ENCODE measurements at regions not wholly inside any gene's neighbourhood (a gene's known extent, or its start where the extent isn't known, plus 50 kb on each side); places are given as distances from the start of the nearest gene placed in this dataset.

DNA sequence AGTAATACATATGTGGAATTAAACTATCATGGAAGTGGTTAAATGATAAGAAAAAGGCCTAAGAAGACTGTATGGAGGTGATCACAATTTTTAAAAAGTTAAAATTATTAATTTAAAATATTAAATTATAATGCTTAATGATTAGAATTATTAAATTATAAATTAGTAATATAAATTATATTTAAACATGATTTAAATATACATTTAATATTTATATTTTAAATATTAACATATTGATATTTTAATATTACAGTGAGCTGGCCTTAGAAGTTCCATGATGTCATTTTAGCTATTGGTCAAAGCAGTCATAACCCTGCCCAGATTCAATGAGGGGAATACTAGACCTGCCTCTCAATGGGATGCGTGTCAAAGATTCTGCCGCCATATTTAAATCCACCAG, 281.2 kb downstream of the PRDM2 start:
- no peak for DNase-seq

DNA sequence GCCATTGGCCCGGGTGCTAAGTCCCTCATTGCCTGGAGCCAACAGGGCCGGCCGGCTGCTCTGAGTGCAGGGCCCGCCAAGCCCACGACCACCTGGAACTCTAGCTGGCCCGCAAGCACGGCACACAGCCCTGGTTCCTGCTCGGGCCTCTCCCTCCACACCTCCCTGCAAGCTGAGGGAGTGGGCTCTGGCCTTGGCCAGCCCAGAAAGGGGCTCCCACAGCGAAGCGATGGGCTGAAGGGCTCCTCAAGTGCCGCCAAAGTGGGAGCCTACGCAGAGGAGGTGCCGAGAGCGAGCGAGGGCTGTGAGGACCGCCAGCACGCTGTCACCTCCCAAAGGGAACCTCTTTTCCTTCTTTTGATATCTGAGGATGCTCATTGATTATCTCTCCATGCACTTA, 283.4 kb downstream of the PRDM2 start:
- DNase-seq = no peak

DNA sequence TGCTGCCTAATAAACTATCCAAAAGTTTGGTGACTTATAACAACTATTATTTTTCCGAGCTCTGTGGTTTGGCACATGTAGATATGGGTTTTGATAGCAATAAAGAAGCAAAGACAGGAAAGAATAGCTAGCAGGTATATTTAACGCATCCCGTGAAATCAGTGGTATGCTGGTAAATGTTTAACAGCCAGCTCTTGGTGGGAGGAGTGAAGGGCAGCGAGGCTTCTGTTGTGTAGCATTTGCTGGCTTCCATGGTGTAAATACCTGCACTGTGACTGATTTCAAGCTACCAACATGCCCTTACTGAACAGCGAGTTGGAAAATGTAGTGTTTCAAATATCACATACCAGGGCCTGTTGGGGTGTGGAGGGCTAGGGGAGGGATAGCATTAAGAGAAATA, 291.0 kb downstream of the PRDM2 start:
- DNase-seq = no peak

DNA sequence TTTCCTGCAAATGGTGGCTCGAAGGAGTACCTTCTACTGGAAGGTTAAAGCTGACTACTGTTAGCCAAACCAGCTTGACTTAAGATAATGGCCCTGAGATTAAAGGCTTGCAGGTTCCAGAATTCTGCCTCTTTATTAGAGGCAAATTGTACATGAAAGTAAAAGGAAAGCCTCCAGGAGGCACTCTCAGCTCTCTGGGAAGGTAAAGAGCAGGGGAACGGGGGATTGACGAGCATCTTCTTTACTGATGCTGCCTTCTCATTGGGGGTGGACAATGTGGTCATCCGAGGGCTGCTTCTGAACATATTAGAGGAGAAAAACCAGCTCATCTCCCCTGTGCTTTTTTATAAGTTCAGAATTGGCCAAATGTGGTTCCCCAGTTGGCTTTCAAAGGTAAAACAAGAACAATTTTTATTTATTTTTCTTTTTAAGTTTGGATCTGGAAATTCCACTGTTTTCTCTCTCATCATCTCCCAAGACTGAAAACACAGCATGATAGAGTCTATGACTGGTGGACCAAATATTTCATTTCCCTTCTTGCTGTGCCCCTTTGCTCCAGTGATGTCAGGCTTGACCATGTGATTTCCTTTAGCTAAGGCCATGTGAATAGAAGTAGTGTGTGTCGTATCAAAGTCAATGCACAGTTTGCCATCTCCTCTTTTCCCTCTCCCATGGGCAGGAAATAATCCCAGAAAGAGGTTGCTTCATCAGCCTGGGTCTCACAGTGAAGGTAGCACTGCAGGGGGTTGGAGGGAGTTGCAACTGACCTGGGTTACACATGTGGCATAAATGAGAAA, 292.7 kb downstream of the PRDM2 start:
- DNase-seq = no peak

DNA sequence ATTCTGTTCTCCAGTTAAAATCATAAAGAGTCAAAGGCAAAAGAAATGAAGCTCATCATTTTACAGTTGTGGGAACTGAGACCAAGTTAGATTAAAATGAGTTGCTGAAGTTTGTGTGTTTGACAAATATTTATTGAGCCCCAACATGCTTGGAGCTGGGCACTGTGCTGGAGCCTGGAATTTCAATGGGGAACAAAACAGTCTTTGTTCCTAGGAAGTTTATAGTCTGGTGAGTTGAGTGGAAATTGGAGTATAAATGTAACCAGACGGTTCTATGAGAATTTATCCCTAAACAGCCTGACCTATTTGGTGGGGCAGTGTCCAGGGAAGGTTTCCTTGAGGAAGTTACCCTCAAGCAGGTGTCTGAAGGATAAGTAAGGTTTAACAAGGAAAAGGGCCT, 294.4 kb downstream of the PRDM2 start:
- no peak for DNase-seq

DNA sequence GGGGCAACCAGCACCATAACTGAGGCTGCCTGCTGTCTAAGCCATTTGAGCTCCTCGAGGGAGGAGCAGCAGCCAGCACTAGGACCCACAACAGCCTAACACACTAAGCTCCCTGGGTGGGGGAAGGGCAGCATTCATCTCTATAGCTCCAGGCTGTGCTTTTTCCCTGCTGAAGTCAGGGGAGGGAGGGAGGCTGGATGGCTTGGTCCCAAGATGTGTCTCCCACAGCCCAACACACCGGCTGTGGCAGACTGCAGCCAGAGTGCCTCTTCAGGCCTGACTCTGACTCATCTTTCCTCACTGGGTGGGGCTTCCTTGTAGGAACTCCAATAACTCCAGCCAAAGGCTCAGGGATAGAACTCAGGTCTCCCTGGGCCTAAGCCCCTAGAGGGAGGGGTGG, 296.3 kb downstream of the PRDM2 start:
- DNase-seq = no peak

DNA sequence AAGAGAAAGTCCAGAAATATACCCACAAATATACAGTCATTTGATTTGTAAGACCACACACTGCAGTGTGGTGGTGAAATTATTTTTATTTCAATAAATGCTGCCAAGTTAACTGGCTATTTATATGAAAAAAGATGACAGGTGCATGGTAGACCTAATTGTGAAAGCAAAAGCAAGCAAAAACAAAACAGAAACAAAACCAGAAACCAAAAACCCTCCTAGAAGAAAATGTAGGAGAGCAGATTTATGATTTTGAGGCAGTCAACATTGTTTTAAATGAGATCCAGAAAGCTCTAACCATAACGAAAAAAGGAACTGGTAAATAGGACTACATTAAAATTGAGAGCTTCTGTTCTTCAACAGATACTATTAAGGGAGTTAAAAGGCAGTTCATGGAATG, 303.6 kb downstream of the PRDM2 start:
- no peak for DNase-seq

DNA sequence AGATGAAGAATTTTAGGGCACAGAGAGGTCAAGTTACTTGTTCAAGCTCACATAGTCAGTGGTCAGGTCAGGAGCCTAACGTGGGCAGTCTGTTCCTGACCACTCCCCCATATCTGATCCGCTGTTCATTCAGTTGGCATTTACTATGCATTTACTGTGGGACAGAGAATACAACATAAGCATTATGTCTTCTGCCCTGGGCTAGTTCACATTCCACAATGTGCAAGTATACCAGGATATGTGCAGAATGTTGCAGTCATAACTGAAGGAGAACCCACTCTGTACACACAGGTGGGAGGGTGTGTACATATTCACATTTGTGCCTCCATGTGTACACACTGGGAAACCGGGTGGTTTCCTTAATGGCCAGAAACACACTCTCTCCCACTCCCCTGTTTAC, 309.6 kb downstream of the PRDM2 start:
- DNase-seq = no peak

DNA sequence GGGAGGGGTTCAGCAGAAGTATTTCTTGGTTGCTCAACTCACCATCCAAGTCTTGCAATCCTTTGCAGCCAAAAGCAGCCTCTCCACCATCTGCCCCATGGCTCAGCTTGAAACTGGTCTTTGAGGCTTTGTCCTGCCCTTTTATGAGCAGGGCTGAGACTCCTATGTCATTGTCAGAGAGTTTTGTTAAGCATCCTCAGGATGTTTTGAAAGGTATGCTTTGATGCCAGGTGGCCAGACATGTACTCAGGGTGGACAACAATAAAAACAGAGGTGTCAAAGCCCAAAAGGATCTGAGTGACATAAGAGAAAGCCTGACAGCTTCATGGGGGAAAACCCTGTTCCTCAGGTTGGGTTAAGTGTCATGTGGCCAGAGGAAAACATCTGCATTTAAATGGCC, 310.5 kb downstream of the PRDM2 start:
- no peak for DNase-seq

DNA sequence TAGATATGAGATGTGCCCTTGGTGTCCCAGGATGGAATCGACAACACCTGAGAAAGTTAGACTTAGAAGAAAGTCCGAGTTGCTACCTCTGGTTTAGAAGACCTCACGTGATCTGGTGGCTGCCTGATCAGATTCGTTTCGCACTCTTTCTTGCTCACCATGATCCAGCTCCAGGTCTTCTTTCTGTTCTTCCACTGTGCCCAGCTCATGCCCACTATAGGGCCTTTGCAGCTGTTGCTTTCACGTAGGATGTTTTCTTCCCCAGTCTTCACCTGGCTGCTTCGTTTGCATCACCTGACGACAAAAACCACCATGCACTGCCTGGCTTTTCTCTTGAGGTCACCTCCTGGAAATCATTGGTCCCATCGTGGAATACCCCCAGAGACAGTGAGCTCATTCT, 311.1 kb downstream of the PRDM2 start:
- no peak for DNase-seq

DNA sequence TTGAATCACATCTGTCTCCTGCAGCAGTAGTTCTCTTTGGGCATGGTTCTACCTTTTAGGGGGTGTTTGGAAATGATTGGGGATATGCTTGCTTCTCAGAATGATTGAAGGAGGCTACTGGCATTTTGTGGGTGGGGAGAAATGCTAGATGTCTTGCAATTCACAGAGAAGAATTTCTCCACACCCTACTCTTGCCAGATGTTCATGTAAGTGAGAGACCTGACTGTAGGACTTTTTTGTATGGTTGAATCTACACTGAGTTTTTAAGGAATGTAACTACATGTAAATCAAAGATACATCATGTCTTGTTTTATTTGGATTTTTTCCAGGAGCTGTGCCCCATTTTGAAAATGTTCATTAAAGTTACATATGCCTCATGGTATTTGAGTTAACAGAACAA, 311.9 kb downstream of the PRDM2 start:
- DNase-seq = no peak

DNA sequence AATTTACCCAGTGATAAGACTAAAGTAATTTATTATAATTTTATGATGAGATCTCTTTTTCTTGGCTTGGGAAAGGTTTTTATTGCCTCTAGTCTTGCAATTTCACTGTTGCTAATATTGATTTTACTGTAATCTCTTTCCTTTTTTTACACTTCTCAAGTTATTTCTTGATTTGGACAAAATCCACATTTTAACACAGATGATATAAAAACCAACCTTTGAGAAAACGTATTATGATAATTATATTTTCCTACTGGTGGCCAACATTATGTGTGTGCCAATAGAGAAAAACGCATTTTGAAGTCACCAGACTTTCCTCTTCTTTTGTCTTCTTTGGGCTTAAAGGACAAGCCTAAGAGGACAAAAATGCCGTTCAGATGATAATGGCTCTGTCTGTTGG, 314.9 kb downstream of the PRDM2 start:
- no peak for DNase-seq

DNA sequence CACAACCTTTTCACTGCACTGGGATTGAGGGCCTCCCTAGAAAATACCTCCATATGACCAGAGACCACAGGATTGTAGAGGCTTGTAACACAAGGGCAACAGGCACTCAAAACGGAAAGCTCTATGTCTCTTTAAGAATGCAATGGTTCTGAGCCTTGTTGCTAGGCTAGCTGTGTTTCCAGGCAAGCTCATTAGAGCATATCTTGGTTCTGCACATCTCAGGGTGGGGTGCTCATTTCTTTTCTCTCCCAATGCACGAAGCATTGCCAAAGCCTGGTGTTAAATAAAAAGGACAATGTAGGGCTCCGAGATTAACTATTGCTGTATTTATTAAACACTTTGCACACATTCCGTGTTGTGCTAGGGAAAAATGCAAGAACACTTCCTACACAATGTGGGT, 315.9 kb downstream of the PRDM2 start:
- no peak for DNase-seq

DNA sequence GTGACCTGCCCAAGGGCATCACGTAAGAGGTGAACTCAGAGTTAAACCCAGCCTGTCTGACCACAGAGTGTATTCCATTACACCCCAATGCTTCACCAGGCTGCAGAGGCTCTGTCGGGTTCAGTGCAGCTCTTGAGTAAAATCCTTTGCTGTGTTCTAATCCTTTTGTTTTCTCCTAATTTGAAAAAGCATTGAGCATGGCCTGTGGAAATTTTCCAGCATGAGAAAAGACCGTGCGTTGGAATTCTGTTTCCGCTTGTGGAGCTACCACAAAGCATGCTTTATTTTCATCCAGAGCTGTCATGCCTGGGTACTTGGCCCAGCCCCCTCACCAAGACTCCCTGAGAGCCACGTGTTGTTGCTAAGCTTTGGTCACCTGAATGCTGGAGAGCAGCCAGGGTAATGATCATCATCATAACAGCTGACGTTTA, 317.6 kb downstream of the PRDM2 start:
- no peak for DNase-seq

DNA sequence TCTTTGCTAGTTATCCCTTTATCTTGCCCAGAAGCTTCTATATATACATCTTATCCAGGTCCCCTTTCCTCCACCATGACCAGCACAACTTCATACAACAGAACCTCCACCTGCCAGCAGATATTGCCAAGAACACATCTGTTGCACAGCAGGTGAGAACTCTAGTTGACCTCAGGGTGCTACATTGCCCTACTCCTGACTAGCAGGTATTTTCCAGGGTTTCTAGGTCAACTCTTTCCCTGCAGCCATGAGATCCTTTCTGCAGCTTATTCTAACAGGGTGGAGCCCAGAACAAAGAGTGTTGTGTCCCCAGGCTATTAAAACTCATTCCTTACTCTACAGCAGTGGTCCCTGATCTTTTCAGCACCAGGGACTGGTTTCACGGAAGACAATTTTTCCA, 319.5 kb downstream of the PRDM2 start:
- no peak for DNase-seq

DNA sequence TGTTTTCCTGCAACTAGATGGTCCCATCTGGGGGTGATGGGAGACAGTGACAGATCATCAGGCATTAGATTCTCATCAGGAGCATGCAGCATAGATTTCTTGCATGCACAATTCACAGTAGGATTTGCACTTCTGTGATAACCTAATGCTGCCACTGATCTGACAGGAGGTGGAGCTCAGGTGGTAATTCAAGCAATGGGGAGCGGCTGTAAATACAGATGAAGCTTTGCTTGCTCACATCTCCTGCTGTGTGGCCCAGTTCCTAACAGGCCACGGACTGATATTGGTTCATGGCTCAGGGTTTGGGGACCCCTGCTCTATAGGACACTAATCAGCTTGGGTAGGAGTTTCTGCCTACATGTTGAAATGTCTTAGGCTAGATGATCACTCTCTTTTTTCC, 320.0 kb downstream of the PRDM2 start:
- no peak for DNase-seq

DNA sequence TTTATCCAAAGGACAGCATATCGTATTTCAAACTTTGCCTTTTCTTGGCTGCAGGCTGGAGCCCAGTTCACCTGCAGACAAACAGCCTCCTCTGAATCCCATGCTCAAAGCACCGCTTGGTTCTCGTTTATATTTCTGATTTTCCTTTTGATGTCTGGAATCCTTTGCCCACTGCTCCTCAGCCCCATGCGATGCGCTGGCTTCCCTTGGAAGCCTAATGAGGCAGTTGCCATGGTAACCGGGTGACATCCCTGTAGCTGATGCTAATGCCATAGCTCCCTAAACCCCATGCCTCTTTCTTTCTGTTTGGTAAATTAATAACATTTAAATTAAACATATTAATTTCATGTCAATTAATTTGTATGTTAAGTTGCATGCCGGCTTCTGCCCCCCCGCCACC, 327.1 kb downstream of the PRDM2 start:
- no peak for DNase-seq

DNA sequence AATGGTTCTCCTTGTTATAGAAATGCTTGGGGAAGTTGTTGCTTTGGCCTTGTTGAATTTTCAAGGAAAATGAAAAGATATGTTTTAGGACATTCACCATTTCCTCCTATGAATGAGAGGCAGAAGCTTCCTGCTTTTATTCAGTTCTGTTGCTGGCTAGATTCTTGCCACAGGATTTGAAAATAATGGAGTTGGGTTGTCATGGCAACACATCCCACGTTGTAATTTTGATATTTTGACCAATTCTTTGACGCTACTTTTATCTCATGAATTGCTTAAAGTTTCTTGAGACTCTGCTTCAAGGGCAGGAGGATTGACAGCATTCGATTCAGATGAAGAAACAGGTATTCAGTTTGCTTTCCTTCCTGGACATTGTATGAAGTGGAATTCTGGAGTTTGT, 331.5 kb downstream of the PRDM2 start:
- no peak for DNase-seq

DNA sequence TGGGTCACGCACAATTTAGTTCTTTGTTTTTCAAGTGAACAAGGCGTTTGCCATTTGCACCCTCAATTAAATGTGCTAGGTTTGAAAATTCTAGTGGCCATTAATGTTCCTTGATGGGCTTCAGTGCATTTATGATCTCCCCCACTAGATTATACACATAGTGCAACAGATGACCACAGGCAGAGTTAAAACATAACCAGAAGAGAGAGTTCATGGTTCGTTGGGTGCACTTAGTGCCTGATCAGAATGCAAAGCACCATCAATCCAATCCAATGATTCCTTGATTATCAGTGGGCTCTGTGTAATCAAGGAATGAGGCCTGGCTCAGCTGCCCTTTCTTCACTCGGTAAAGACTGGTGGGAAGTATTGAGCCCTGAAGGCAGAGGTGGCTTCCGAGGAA, 334.5 kb downstream of the PRDM2 start:
- no peak for DNase-seq

DNA sequence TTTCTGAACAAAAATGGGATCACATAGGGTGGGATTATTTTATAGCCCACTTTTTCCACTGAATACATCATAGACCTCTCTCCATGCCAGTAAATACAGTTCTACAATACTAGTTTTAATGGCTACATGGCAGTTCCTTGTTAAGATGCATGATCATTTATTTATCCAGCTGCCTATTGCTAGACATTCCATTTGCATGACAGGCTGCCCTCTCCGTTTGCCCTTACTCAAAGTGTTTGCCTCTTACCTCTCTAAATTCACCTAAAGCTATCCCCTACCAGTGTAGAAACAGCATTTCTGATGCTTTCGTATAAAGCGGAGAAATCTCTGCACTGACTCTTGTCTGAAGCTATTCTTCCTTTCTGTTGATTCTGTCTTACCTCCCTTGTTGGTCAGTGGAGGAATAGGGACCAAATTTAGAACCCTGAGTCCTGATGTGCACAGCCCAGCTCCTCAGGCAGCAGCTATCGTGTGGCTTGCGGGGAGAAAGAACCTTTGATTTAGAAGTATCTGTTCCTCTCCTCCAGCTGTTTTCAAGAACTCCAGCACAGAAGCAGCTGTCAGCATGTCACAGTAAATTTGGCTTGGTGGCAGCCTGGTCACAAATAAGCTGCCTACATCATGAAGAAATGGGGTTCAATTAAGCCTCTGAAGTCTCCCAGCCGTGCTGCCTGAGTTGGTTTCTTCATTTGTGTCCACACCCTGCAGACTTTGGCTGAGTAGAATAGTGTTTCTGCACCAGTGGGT, 337.3 kb downstream of the PRDM2 start:
- no peak for DNase-seq

DNA sequence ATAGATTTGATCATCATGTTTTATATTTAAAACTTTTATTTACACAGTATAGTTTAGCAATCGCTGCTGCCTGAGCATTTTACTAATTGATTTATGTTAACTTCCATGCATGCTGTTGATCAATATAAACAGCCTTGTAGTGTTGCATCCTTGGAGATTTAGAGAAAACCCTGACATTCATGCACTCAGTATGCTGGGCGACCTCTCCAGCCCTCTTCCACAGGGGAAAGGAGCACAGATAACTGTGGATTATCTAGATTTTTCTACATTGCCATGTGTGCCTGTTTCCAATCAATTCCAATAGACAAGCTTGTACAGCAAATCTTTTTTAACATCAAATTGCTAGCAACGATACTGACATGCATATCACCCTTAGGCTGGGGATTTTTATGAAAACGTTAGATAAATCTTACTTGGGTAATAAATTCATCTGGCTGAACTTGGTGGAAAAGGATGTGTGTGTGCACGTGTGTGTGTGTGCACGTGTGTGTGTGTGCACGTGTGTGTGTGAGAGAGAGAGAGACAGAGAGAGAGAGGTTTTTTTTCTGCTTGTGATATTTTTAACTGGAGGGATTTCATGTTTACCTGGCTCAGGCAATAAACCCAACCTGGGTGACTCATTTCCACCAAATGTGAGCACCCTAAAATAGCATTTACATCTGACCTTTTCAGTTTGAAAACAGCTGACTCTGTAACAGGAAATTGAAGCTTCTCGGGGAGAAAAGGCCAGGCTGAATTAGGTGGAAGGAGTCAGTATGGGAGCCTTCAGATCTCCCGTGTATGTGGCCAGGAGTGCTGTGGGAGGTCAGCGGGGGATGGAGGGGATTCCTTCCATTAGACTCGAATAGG, 339.8 kb downstream of the PRDM2 start:
- no peak for DNase-seq

DNA sequence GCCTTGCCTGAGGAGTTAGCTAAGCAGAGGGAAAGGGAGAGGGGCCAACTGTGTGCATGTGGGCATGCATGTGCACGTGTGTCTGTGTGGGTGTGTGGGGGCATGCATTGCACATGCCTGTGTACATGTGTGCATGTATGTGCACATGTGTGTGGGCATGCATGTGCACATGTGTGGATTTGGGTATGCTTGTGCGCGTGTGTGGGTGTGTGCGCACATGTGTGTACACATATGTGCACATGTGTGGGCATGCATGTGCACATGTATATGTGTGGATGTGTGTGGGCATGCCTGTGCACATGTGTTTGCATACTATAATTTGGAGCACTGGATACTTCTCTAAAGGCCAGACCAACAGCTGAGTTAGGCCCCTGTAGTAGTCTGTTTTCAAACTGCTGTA, 350.0 kb downstream of the PRDM2 start:
- no peak for DNase-seq

DNA sequence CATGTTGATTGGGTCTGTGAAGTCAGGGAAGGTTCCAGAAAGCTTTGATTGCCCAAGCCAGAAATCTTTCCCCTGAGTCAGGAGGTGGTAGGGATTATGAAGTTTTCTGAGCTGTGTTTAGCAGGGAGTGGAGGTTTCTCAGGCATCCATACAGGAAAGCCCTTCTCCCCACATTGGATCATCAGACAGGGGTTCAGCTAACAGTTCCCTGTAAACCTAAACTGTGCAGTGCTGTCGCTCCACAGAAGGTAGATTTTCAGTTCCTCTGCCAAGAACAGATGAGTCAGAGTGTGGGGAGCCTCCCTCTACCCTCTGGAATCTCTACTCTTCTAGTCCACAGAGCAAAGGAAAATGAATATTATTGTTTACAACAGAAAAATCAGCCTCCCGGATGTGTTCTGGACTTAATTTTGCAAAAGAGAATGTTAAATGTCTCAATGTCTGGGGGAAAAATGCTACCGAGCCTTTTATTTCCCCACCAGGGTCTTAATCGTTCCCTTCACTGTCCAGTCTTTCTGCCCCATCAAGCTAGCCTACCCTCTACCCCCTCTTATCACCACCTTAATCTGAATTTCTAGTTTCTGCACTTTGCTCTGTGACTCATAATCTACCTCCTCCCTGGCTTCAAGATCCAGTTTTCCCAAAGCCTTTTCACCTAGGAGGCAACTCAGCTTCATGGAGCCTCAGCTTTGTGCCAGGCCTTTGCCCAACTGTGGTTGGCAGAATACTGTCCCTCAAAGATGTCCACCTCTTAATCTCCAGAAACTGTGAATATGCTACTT, 355.6 kb downstream of the PRDM2 start:
- no peak for DNase-seq

All from DMS53 (cell line).